ENCODE measurements at regions not wholly inside any gene's neighbourhood (a gene's known extent, or its start where the extent isn't known, plus 50 kb on each side); places are given as distances from the start of the nearest gene placed in this dataset.

- no peak for TF ChIP-seq REST (IDR thresholded peaks at IDR 0.05; ENCODE audit: unreplicated experiment)
- TF ChIP-seq, protein P1, sequence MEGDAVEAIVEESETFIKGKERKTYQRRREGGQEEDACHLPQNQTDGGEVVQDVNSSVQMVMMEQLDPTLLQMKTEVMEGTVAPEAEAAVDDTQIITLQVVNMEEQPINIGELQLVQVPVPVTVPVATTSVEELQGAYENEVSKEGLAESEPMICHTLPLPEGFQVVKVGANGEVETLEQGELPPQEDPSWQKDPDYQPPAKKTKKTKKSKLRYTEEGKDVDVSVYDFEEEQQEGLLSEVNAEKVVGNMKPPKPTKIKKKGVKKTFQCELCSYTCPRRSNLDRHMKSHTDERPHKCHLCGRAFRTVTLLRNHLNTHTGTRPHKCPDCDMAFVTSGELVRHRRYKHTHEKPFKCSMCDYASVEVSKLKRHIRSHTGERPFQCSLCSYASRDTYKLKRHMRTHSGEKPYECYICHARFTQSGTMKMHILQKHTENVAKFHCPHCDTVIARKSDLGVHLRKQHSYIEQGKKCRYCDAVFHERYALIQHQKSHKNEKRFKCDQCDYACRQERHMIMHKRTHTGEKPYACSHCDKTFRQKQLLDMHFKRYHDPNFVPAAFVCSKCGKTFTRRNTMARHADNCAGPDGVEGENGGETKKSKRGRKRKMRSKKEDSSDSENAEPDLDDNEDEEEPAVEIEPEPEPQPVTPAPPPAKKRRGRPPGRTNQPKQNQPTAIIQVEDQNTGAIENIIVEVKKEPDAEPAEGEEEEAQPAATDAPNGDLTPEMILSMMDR (conservative IDR thresholded peaks at IDR 0.05; ENCODE audit: low read depth in 2 of 2) = no peak
- TF ChIP-seq EZH2 (IDR thresholded peaks at IDR 0.05; ENCODE audit: low read depth, unreplicated experiment) = no peak
- TF ChIP-seq POLR2AphosphoS5 (IDR thresholded peaks at IDR 0.05; ENCODE audit: low read depth) = no peak
- no peak for TF ChIP-seq EZH2phosphoT487 (IDR thresholded peaks at IDR 0.05; ENCODE audit: unreplicated experiment)
- TF ChIP-seq, protein P2, sequence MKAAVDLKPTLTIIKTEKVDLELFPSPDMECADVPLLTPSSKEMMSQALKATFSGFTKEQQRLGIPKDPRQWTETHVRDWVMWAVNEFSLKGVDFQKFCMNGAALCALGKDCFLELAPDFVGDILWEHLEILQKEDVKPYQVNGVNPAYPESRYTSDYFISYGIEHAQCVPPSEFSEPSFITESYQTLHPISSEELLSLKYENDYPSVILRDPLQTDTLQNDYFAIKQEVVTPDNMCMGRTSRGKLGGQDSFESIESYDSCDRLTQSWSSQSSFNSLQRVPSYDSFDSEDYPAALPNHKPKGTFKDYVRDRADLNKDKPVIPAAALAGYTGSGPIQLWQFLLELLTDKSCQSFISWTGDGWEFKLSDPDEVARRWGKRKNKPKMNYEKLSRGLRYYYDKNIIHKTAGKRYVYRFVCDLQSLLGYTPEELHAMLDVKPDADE (IDR thresholded peaks at IDR 0.05) = no peak
- TF ChIP-seq CREB1 (CRISPR knock-in tag; IDR thresholded peaks at IDR 0.05; ENCODE audit: low read depth) = no peak
- no peak for TF ChIP-seq JUNB (IDR thresholded peaks at IDR 0.05; ENCODE audit: unreplicated experiment)
- TF ChIP-seq ZNF331 (CRISPR knock-in tag; IDR thresholded peaks at IDR 0.05; ENCODE audit: low read depth) = no peak
- no peak for TF ChIP-seq STAT1 (IDR thresholded peaks at IDR 0.05; ENCODE audit: unreplicated experiment)
- TF ChIP-seq ZNF114 (CRISPR knock-in tag; IDR thresholded peaks at IDR 0.05) = no peak
- TF ChIP-seq, protein P3, sequence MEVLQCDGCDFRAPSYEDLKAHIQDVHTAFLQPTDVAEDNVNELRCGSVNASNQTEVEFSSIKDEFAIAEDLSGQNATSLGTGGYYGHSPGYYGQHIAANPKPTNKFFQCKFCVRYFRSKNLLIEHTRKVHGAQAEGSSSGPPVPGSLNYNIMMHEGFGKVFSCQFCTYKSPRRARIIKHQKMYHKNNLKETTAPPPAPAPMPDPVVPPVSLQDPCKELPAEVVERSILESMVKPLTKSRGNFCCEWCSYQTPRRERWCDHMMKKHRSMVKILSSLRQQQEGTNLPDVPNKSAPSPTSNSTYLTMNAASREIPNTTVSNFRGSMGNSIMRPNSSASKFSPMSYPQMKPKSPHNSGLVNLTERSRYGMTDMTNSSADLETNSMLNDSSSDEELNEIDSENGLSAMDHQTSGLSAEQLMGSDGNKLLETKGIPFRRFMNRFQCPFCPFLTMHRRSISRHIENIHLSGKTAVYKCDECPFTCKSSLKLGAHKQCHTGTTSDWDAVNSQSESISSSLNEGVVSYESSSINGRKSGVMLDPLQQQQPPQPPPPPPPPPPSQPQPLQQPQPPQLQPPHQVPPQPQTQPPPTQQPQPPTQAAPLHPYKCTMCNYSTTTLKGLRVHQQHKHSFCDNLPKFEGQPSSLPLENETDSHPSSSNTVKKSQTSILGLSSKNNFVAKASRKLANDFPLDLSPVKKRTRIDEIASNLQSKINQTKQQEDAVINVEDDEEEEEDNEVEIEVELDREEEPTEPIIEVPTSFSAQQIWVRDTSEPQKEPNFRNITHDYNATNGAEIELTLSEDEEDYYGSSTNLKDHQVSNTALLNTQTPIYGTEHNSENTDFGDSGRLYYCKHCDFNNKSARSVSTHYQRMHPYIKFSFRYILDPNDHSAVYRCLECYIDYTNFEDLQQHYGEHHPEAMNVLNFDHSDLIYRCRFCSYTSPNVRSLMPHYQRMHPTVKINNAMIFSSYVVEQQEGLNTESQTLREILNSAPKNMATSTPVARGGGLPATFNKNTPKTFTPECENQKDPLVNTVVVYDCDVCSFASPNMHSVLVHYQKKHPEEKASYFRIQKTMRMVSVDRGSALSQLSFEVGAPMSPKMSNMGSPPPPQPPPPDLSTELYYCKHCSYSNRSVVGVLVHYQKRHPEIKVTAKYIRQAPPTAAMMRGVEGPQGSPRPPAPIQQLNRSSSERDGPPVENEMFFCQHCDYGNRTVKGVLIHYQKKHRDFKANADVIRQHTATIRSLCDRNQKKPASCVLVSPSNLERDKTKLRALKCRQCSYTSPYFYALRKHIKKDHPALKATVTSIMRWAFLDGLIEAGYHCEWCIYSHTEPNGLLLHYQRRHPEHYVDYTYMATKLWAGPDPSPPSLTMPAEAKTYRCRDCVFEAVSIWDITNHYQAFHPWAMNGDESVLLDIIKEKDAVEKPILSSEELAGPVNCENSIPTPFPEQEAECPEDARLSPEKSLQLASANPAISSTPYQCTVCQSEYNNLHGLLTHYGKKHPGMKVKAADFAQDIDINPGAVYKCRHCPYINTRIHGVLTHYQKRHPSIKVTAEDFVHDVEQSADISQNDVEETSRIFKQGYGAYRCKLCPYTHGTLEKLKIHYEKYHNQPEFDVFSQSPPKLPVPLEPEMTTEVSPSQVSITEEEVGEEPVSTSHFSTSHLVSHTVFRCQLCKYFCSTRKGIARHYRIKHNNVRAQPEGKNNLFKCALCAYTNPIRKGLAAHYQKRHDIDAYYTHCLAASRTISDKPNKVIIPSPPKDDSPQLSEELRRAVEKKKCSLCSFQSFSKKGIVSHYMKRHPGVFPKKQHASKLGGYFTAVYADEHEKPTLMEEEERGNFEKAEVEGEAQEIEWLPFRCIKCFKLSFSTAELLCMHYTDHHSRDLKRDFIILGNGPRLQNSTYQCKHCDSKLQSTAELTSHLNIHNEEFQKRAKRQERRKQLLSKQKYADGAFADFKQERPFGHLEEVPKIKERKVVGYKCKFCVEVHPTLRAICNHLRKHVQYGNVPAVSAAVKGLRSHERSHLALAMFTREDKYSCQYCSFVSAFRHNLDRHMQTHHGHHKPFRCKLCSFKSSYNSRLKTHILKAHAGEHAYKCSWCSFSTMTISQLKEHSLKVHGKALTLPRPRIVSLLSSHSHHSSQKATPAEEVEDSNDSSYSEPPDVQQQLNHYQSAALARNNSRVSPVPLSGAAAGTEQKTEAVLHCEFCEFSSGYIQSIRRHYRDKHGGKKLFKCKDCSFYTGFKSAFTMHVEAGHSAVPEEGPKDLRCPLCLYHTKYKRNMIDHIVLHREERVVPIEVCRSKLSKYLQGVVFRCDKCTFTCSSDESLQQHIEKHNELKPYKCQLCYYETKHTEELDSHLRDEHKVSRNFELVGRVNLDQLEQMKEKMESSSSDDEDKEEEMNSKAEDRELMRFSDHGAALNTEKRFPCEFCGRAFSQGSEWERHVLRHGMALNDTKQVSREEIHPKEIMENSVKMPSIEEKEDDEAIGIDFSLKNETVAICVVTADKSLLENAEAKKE (CRISPR knock-in tag; IDR thresholded peaks at IDR 0.05) = no peak
- no peak for TF ChIP-seq NANOG (IDR thresholded peaks at IDR 0.05; ENCODE audit: borderline replicate concordance)
Measured at GRCh38 chr16:52174168-52174567, 372.8 kb downstream of the TOX3 start.
